Endothelial cell of umbilical vein (primary cell): ENCODE measurements at regions not wholly inside any gene's neighbourhood (a gene's known extent, or its start where the extent isn't known, plus 50 kb on each side); places are given as distances from the start of the nearest gene placed in this dataset.

Experiments used
- BruUV-seq: library from RNA; stranded (reverse); fragments of 400-500 nt; replicated peaks from 2 replicates; lab custom pipeline; 2021; lab: Mats Ljungman, UMichigan
- CTCF ChIA-PET: fragments of 300-600, 350-600 bp; sonication (Branson Sonifier 250); formaldehyde crosslinking; loops from one replicate; lab custom pipeline; 2021; ENCODE audit warnings: antibody characterized with exemption, inconsistent platforms; lab: Charles Lee
- POLR2A ChIA-PET: fragments of 300-600, 350-600 bp; sonication (Branson Sonifier 250); formaldehyde crosslinking; loops from one replicate; lab custom pipeline; 2021; ENCODE audit warnings: antibody characterized with exemption, inconsistent platforms; lab: Charles Lee
- DNase-seq: peaks from one replicate; pipeline ENCODE4 v3.0.0-alpha.2; 2011; ENCODE audit warnings: low read depth, low spot score
- FAIRE-seq: peaks from 2 replicates; lab custom pipeline; 2011; peaks lifted over from hg19 to GRCh38; lab: Jason Lieb, UNC
- H2AFZ ChIP-seq: 2 replicates; pipeline ENCODE4 v1.6.0; 2012; ENCODE audit warnings: low read depth, low read length, control low read depth, inconsistent platforms
- H3K27ac ChIP-seq: 2 replicates; pipeline ENCODE4 v1.5.1; 2011; ENCODE audit warnings: low read depth, mild to moderate bottlenecking, control low read depth, low read length, moderate library complexity; ENCODE audit not compliant: insufficient read depth
- H3K27me3 ChIP-seq, 2 experiments: 2 replicates each; pipeline versions ENCODE4 v1.6.0 to v1.6.1; 2011; ENCODE audit warnings: low read length in 2 of 2, mixed read lengths in 1 of 2; ENCODE audit not compliant: control insufficient read depth in 2 of 2, insufficient read depth in 2 of 2
- H3K36me3 ChIP-seq, 2 experiments: 2 replicates in 1 of 2; 3 replicates in 1 of 2; pipeline ENCODE4 v1.5.1; 2011; ENCODE audit warnings: low read length in 2 of 2, mild to moderate bottlenecking in 1 of 2, moderate library complexity in 1 of 2; ENCODE audit not compliant: control insufficient read depth in 2 of 2, insufficient read depth in 2 of 2; ENCODE audit errors: extremely low read depth in 1 of 2
- H3K4me1 ChIP-seq: 3 replicates; pipeline ENCODE4 v1.5.1; 2011; ENCODE audit warnings: mild to moderate bottlenecking, low read length; ENCODE audit not compliant: control insufficient read depth, insufficient read depth; ENCODE audit errors: extremely low read depth
- H3K4me2 ChIP-seq: 2 replicates; pipeline ENCODE4 v1.6.1; 2011; ENCODE audit warnings: low read length, control low read depth, mixed read lengths; ENCODE audit not compliant: insufficient read depth
- H3K4me3 ChIP-seq, 3 experiments: fragments of 200-600 bp in 1 of 3; sonication (generic), shearing (Covaris generic) in 1 of 3; replicated peaks in 1 of 3; 2 replicates each; pipeline ENCODE4 v1.5.1; 2011 to 2016; ENCODE audit warnings: control low read depth in 3 of 3, low read length in 3 of 3, mild to moderate bottlenecking in 2 of 3, inconsistent platforms in 1 of 3, low read depth in 1 of 3, moderate library complexity in 1 of 3; ENCODE audit not compliant: insufficient read depth in 1 of 3
- H3K79me2 ChIP-seq: 2 replicates; pipeline ENCODE4 v1.6.0; 2012; ENCODE audit warnings: low read length, inconsistent platforms; ENCODE audit not compliant: control insufficient read depth, insufficient read depth
- H3K9ac ChIP-seq: replicated peaks from 2 replicates; pipeline ENCODE3; 2011; ENCODE audit warnings: low read length, control low read depth; ENCODE audit not compliant: insufficient read depth; ENCODE audit errors: extremely low read depth
- H3K9me1 ChIP-seq: replicated peaks from 3 replicates; pipeline ENCODE4 v1.6.0; 2011; ENCODE audit warnings: mild to moderate bottlenecking, low read length; ENCODE audit not compliant: control insufficient read depth, insufficient read depth; ENCODE audit errors: extremely low read depth
- H3K9me3 ChIP-seq: replicated peaks from 2 replicates; pipeline ENCODE4 v1.5.1; 2012; ENCODE audit warnings: low read length, inconsistent platforms; ENCODE audit not compliant: control insufficient read depth, insufficient read depth
- H4K20me1 ChIP-seq: replicated peaks from 2 replicates; pipeline ENCODE3; 2011; ENCODE audit warnings: mild to moderate bottlenecking, low read length; ENCODE audit not compliant: control insufficient read depth, insufficient read depth; ENCODE audit errors: extremely low read depth
- CTCF ChIP-seq, 2 donors: IDR thresholded peaks; 1 replicate in 1 of 2; 2 replicates in 1 of 2; pipeline ENCODE4 v1.5.1; 2011; ENCODE audit warnings: low read length in 2 of 2, mild to moderate bottlenecking in 2 of 2, moderate library complexity in 2 of 2, control low read depth in 1 of 2, inconsistent platforms in 1 of 2, low read depth in 1 of 2; ENCODE audit not compliant: insufficient read depth in 1 of 2; ENCODE audit errors: extremely low read depth in 1 of 2
- EZH2 ChIP-seq: IDR thresholded peaks from 2 replicates; pipeline ENCODE4 v1.6.1; 2012; ENCODE audit warnings: borderline replicate concordance, low read depth, mild to moderate bottlenecking, moderate library complexity, low read length, inconsistent platforms; ENCODE audit not compliant: severe bottlenecking
- GATA2 ChIP-seq: IDR thresholded peaks from 2 replicates; pipeline ENCODE4 v1.7.0; 2011; ENCODE audit warnings: low read depth, mild to moderate bottlenecking, moderate library complexity, mixed read lengths, low read length; ENCODE audit not compliant: insufficient read length, insufficient read depth
- JUN ChIP-seq: IDR thresholded peaks from 2 replicates; pipeline ENCODE4 v1.6.1; 2011; ENCODE audit warnings: borderline replicate concordance, low read depth; ENCODE audit not compliant: insufficient read length, insufficient read depth
- MAX ChIP-seq: IDR thresholded peaks from 2 replicates; pipeline ENCODE4 v1.6.1; 2011; ENCODE audit not compliant: insufficient read depth, insufficient read length
- POLR2A ChIP-seq: IDR thresholded peaks from 2 replicates; pipeline ENCODE4 v1.6.1; 2012; ENCODE audit warnings: low read depth, mild to moderate bottlenecking, control low read depth, low read length
- POLR2AphosphoS5 ChIP-seq: IDR thresholded peaks from 2 replicates; pipeline ENCODE4 v1.6.1; 2012; ENCODE audit warnings: low read depth, mild to moderate bottlenecking, control low read depth, low read length, moderate library complexity; ENCODE audit not compliant: insufficient read depth
- dilution Hi-C: fragments of 300-500 bp; cut with MboI; formaldehyde crosslinking; loops from one replicate; pipeline ENCODE4 v1.15.0; 2019; ENCODE audit warnings: low sequenced_read_pairs; ENCODE audit not compliant: extremely low pct_ligation_motif_present
- intact Hi-C: fragments of 100-400 bp; cut with micrococcal nuclease; formaldehyde crosslinking; loops from one replicate; pipeline ENCODE4 v1.10.0; 2022

GRCh38 chr4:28523681-28524190, 1663.1 kb downstream of the STIM2 start:
- H3K79me2 ChIP-seq, result no peaks in the 10 kb centered on the region
- no peak for FAIRE-seq

More at GRCh38 chr4:28523681-28524190, 1663.1 kb downstream of the STIM2 start:
- no TSS peak for BruUV-seq
- no peaks in the 10 kb centered on the region for H3K27me3 ChIP-seq
- H4K20me1 ChIP-seq, result no peaks in the 10 kb centered on the region
- no peak overlapping the region for H3K27ac ChIP-seq
- ChIA-PET CTCF (no interaction called here), POLR2A (no interaction called here)
- H2AFZ ChIP-seq, result no peak overlapping the region
- H3K9me1 ChIP-seq, result no peaks in the 10 kb centered on the region
- H3K4me3 ChIP-seq, result no peak overlapping the region
- no peaks in the 10 kb centered on the region for H3K36me3 ChIP-seq
- no peak overlapping the region for H3K9ac ChIP-seq
- intact Hi-C loops (no loop called here), dilution Hi-C loops (no loop called here)
- no peak for DNase-seq
- no peaks in the 10 kb centered on the region for H3K4me1 ChIP-seq
- no peak overlapping the region for H3K4me2 ChIP-seq
- TF ChIP-seq GATA2 (no peak), POLR2A (no peak), EZH2 (no peak), JUN (no peak), MAX (no peak), CTCF (IDR thresholded peaks at IDR 0.05; ENCODE audit: extremely low read depth in 1 of 2, insufficient read depth in 1 of 2, low read depth in 1 of 2, low read length in 2 of 2) (no peak), POLR2AphosphoS5 (no peak)
- H3K9me3 ChIP-seq, result no peaks in the 10 kb centered on the region
